SH-SY5Y (cell line): ENCODE measurements at regions not wholly inside any gene's neighbourhood (a gene's known extent, or its start where the extent isn't known, plus 50 kb on each side); places are given as distances from the start of the nearest gene placed in this dataset.

ENCODE experiments used
- GATA2 ChIP-seq: IDR thresholded peaks from 2 replicates; pipeline ENCODE4 v1.6.1; 2011; ENCODE audit warnings: mild to moderate bottlenecking, low read depth, low read length
- GATA3 ChIP-seq: IDR thresholded peaks from 2 replicates; pipeline ENCODE4 v1.6.1; 2011; ENCODE audit warnings: low read depth, mild to moderate bottlenecking, low read length, moderate library complexity

- TF ChIP-seq GATA2 (no peak), GATA3 (no peak)
Observed at GRCh38 chr6:164037171-164037870, 622.8 kb downstream of the QKI start.
